Thyroid gland (tissue), 4 donors: ENCODE measurements at regions not wholly inside any gene's neighbourhood (a gene's known extent, or its start where the extent isn't known, plus 50 kb on each side); places are given as distances from the start of the nearest gene placed in this dataset.

Experiments
- DNase-seq, 2 donors: peaks; one replicate each; pipeline ENCODE4 v3.0.0-alpha.2; 2019
- H3K27ac ChIP-seq, 3 donors: fragments of 200-600 bp; sonication (generic); 1 replicate in 2 of 3; 2 replicates in 1 of 3; pipeline ENCODE4 v1.5.1; 2016 to 2019; ENCODE audit warnings: mild to moderate bottlenecking in 1 of 3, moderate library complexity in 1 of 3
- H3K27me3 ChIP-seq: fragments of 200-600 bp; sonication (generic); one replicate; pipeline ENCODE4 v1.5.1; 2019
- H3K36me3 ChIP-seq, 2 donors: fragments of 200-600 bp; sonication (generic); one replicate each; pipeline ENCODE4 v1.5.1; 2016 to 2019
- H3K4me1 ChIP-seq, 2 donors: fragments of 200-600 bp; sonication (generic); one replicate each; pipeline ENCODE4 v1.5.1; 2017 to 2019
- H3K4me3 ChIP-seq, 3 donors: fragments of 200-600 bp; sonication (generic); replicated peaks in 1 of 3; 1 replicate in 2 of 3; 2 replicates in 1 of 3; pipeline ENCODE4 v1.5.1; 2016; ENCODE audit warnings: mild to moderate bottlenecking in 1 of 3
- H3K9me3 ChIP-seq: fragments of 200-600 bp; sonication (generic); one replicate; pipeline ENCODE4 v1.5.1; 2017
- CTCF ChIP-seq, 6 experiments: fragments of 200-600 bp in 3 of 6; fragments of 450-650 bp in 3 of 6; sonication (generic) in 3 of 6; IDR thresholded peaks; one replicate each; pipeline ENCODE4 v1.5.1; 2016 to 2019; ENCODE audit warnings: antibody characterized with exemption in 6 of 6, mild to moderate bottlenecking in 2 of 6, inconsistent platforms in 1 of 6, moderate library complexity in 1 of 6
- POLR2A ChIP-seq, 2 donors: fragments of 450-650 bp; IDR thresholded peaks; one replicate each; pipeline ENCODE4 v1.6.1; 2017; ENCODE audit warnings: antibody characterized with exemption in 2 of 2, mild to moderate bottlenecking in 2 of 2, moderate library complexity in 1 of 2
- WGBS, 2 donors: methylation state at CpG; one replicate each; pipeline ENCODE4 v1.1.5; 2017; 5-methylcytosine and 5-hydroxymethylcytosine counted together
- intact Hi-C: fragments of 100-400 bp; cut with DNase I; formaldehyde crosslinking; loops from one replicate; pipeline ENCODE4 v1.15.1; 2023

GRCh38 chr1:239657291-239657690 is 270.9 kb downstream of the CHRM3 start:
- Histone ChIP-seq H3K27ac (no peak overlapping the region), H3K4me1 (no peaks in the 10 kb centered on the region), H3K4me3 (no peak overlapping the region), H3K36me3 (no peaks in the 10 kb centered on the region), H3K27me3 (no peaks in the 10 kb centered on the region), H3K9me3 (no peaks in the 10 kb centered on the region)
- intact Hi-C loops = no loop called here
- no peak for DNase-seq
- TF ChIP-seq POLR2A (IDR thresholded peaks at IDR 0.05) = no peak
- no peak for TF ChIP-seq CTCF (IDR thresholded peaks at IDR 0.05)
- 86 to 90% methylated on average over 2 of the region's 2 CpGs for WGBS, 2 donors

GRCh38 chr1:239662950-239663349 is 276.6 kb downstream of the CHRM3 start:
- Histone ChIP-seq H3K27me3 (no peaks in the 10 kb centered on the region), H3K9me3 (no peaks in the 10 kb centered on the region), H3K27ac (no peak overlapping the region), H3K4me1 (no peaks in the 10 kb centered on the region), H3K4me3 (no peak overlapping the region), H3K36me3 (no peaks in the 10 kb centered on the region)
- intact Hi-C loops = no loop called here
- WGBS, 2 donors = 48 to 56% methylated on average over 3 of the region's 3 CpGs
- DNase-seq = no peak
- TF ChIP-seq CTCF (IDR thresholded peaks at IDR 0.05) (no peak), POLR2A (IDR thresholded peaks at IDR 0.05) (no peak)

- no peak overlapping the region for H3K4me3 ChIP-seq
- H3K9me3 ChIP-seq = no peaks in the 10 kb centered on the region
- intact Hi-C loops = no loop called here
- 78 to 81% methylated on average over 1 of the region's 1 CpG for WGBS, 2 donors
- H3K36me3 ChIP-seq = no peaks in the 10 kb centered on the region
- TF ChIP-seq CTCF (IDR thresholded peaks at IDR 0.05) (no peak), POLR2A (IDR thresholded peaks at IDR 0.05) (no peak)
- H3K27ac ChIP-seq = no peak overlapping the region
- no peaks in the 10 kb centered on the region for H3K27me3 ChIP-seq
- DNase-seq = no peak
- no peaks in the 10 kb centered on the region for H3K4me1 ChIP-seq
Measured at GRCh38 chr1:239672256-239672655, 285.9 kb downstream of the CHRM3 start.

GRCh38 chr1:239675735-239676134 is 289.4 kb downstream of the CHRM3 start:
- Histone ChIP-seq H3K27ac (no peak overlapping the region), H3K9me3 (no peaks in the 10 kb centered on the region), H3K27me3 (no peaks in the 10 kb centered on the region), H3K4me1 (no peaks in the 10 kb centered on the region), H3K4me3 (no peak overlapping the region), H3K36me3 (no peaks in the 10 kb centered on the region)
- intact Hi-C loops = no loop called here
- DNase-seq = no peak
- 92 to 93% methylated on average over 2 of the region's 2 CpGs for WGBS, 2 donors
- no peak for TF ChIP-seq POLR2A (IDR thresholded peaks at IDR 0.05)
- no peak for TF ChIP-seq CTCF (IDR thresholded peaks at IDR 0.05)

- 57 to 59% methylated on average over 4 of the region's 4 CpGs for WGBS, 2 donors
- H3K4me1 ChIP-seq = no peaks in the 10 kb centered on the region
- no peaks in the 10 kb centered on the region for H3K9me3 ChIP-seq
- DNase-seq = no peak
- TF ChIP-seq CTCF (IDR thresholded peaks at IDR 0.05) (no peak), POLR2A (IDR thresholded peaks at IDR 0.05) (no peak)
- intact Hi-C loops = no loop called here
- no peak overlapping the region for H3K4me3 ChIP-seq
- no peaks in the 10 kb centered on the region for H3K27me3 ChIP-seq
- H3K36me3 ChIP-seq = no peaks in the 10 kb centered on the region
- no peak overlapping the region for H3K27ac ChIP-seq
Measured at GRCh38 chr1:239676522-239677273, 290.3 kb downstream of the CHRM3 start.
